Endothelial cell (in vitro differentiated cells): ENCODE measurements at regions not wholly inside any gene's neighbourhood (a gene's known extent, or its start where the extent isn't known, plus 50 kb on each side); places are given as distances from the start of the nearest gene placed in this dataset.

Source experiments
- DNase-seq: peaks from one replicate; pipeline ENCODE4 v3.0.0; 2021; ENCODE audit warnings: low spot score
- H3K27ac Mint-ChIP-seq: one replicate; pipeline ENCODE4 v1.8.0; 2021; ENCODE audit warnings: mixed read lengths, inconsistent platforms; ENCODE audit not compliant: unreplicated experiment
- H3K27me3 Mint-ChIP-seq: one replicate; pipeline ENCODE4 v1.8.0; 2021; ENCODE audit warnings: mild to moderate bottlenecking, moderate library complexity, mixed read lengths, inconsistent platforms; ENCODE audit not compliant: unreplicated experiment
- H3K36me3 Mint-ChIP-seq: one replicate; pipeline ENCODE4 v1.8.0; 2021; ENCODE audit warnings: mild to moderate bottlenecking, low read depth, mixed read lengths, inconsistent platforms; ENCODE audit not compliant: unreplicated experiment
- H3K4me1 Mint-ChIP-seq: one replicate; pipeline ENCODE4 v1.8.0; 2021; ENCODE audit warnings: mild to moderate bottlenecking, mixed read lengths, inconsistent platforms; ENCODE audit not compliant: unreplicated experiment
- H3K4me3 Mint-ChIP-seq: one replicate; pipeline ENCODE4 v1.8.0; 2021; ENCODE audit warnings: mild to moderate bottlenecking, mixed read lengths, inconsistent platforms; ENCODE audit not compliant: unreplicated experiment
- H3K9me3 Mint-ChIP-seq: one replicate; pipeline ENCODE4 v1.8.0; 2021; ENCODE audit warnings: mixed read lengths, inconsistent platforms; ENCODE audit not compliant: unreplicated experiment
- TF ChIP-seq, protein P1 (sequence below): fragments of 200-600 bp; sonication (generic); IDR thresholded peaks from one replicate; pipeline ENCODE4 v1.5.0; 2021; ENCODE audit warnings: antibody characterized with exemption; ENCODE audit not compliant: unreplicated experiment

DNA sequence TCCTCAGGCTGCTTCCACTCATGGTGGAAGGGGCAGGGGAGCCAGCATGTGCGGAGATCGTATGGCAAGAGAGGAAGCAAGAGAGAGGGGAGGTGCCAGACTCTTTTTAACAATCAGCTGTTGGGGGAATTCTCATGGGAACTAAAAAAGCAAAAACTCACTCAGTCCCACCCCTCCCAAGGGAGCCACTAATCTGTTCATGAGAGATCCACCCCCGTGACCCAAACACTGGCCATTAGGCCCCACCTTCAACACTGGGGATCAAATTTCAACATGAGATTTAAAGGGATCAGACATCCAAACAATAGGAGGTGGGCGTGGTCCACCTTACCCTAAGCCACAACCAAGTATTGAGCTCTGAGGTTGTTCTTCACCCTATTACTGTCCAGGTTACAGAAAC lies 375.1 kb downstream of the GRIN2B start:
- TF ChIP-seq, protein P1, sequence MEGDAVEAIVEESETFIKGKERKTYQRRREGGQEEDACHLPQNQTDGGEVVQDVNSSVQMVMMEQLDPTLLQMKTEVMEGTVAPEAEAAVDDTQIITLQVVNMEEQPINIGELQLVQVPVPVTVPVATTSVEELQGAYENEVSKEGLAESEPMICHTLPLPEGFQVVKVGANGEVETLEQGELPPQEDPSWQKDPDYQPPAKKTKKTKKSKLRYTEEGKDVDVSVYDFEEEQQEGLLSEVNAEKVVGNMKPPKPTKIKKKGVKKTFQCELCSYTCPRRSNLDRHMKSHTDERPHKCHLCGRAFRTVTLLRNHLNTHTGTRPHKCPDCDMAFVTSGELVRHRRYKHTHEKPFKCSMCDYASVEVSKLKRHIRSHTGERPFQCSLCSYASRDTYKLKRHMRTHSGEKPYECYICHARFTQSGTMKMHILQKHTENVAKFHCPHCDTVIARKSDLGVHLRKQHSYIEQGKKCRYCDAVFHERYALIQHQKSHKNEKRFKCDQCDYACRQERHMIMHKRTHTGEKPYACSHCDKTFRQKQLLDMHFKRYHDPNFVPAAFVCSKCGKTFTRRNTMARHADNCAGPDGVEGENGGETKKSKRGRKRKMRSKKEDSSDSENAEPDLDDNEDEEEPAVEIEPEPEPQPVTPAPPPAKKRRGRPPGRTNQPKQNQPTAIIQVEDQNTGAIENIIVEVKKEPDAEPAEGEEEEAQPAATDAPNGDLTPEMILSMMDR = no peak
- peaks cover 3% of the 10 kb centered on the region for H3K36me3 Mint-ChIP-seq
- no peak overlapping the region for H3K27ac Mint-ChIP-seq
- no peaks in the 10 kb centered on the region for H3K9me3 Mint-ChIP-seq
- no peak for DNase-seq
- no peak overlapping the region for H3K4me3 Mint-ChIP-seq
- peaks cover 2% of the 10 kb centered on the region for H3K27me3 Mint-ChIP-seq
- H3K4me1 Mint-ChIP-seq = peaks cover 2% of the 10 kb centered on the region

DNA sequence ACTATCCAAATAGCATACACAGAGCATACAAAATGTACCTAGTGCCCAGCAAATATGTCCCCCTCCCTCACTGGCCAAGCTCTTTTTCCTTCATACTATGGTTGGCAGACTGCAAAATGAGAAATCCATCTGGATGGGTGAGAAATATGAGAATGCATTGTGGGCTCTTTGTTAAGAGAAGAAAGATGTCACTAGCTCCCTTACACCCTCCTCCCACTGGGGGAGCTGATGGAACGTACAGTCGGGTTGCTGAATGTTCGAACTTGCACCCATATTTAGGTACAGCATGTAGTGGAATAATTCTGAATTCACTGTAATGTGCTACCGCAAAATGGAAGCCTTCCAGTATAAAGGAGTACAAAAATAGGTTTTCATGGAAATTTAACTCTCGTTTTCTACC lies 377.4 kb downstream of the GRIN2B start:
- H3K27ac Mint-ChIP-seq = no peak overlapping the region
- no peak overlapping the region for H3K4me3 Mint-ChIP-seq
- peaks cover 4% of the 10 kb centered on the region for H3K36me3 Mint-ChIP-seq
- H3K27me3 Mint-ChIP-seq = peaks cover 2% of the 10 kb centered on the region
- DNase-seq = no peak
- no peaks in the 10 kb centered on the region for H3K9me3 Mint-ChIP-seq
- TF ChIP-seq, protein P1 = no peak
- H3K4me1 Mint-ChIP-seq = peaks cover 4% of the 10 kb centered on the region

DNA sequence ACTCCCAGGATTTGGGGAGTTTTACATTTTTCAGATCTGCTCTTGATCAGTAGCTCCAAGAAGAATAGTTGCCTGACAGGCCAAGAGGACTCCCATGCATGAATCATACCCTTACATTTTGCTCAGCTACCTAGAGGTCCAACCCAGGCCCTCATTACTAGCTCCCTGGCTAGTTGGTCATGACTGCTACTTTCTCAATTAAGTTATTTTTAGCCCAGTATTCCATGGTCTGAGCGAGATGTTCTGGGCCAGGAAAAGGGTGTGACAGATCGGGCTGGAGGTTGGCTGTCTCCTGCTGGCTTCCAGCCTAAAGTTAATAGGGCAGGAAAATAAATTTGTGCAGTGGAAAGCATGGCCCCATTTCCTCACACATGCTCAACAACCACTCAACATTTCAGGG lies 379.2 kb downstream of the GRIN2B start:
- peaks cover 8% of the 10 kb centered on the region for H3K4me1 Mint-ChIP-seq
- DNase-seq = no peak
- peaks cover 4% of the 10 kb centered on the region for H3K36me3 Mint-ChIP-seq
- no peak overlapping the region for H3K27ac Mint-ChIP-seq
- TF ChIP-seq, protein P1 = no peak
- H3K4me3 Mint-ChIP-seq = no peak overlapping the region
- H3K27me3 Mint-ChIP-seq = peaks cover 2% of the 10 kb centered on the region
- no peaks in the 10 kb centered on the region for H3K9me3 Mint-ChIP-seq

DNA sequence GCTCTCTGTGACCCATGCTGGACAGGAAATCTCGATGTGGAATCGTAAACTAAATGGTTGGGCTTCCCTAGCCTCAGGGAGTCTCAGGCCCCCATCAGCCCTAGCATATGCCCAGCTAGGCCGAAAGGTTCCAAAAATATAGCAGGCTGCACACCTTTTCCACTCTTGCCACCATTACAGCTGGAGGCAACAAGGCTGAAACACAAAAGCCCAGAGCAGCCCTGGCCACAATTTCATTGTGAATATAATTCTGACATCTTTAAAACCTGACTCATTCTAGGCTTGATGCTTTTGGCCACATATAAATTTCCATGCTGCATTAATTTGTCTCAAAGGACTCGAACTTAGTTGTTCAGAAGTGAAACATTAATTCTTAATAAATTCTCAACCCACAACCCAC lies 382.2 kb downstream of the GRIN2B start:
- Mint-ChIP-seq H3K27me3 (peaks cover 2% of the 10 kb centered on the region), H3K9me3 (no peaks in the 10 kb centered on the region), H3K27ac (no peak overlapping the region), H3K4me1 (peaks cover 11% of the 10 kb centered on the region), H3K36me3 (peaks cover 4% of the 10 kb centered on the region), H3K4me3 (no peak overlapping the region)
- DNase-seq = no peak
- TF ChIP-seq, protein P1 = no peak

DNA sequence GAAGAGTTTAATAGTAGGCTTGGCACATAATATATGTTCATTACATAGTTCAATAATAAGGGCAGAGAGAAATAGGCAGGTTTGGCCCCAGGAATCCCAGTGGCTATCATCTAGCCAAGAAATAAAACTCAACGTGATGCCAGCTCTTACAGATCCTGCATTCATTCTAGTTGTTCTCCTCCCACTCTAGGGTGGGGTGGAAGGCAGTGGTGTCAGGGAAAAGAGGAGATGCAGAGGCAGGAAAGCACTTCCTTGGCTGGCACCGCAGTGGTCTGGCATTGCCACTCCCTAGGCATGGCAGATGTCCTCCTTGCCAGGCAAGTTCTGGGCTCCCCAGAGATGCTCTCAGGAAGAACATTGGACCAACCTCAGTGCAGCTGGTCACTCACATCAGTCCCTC lies 383.6 kb downstream of the GRIN2B start:
- Mint-ChIP-seq H3K36me3 (peaks cover 4% of the 10 kb centered on the region), H3K4me3 (no peak overlapping the region), H3K4me1 (peaks cover 12% of the 10 kb centered on the region), H3K27me3 (peaks cover 2% of the 10 kb centered on the region), H3K9me3 (no peaks in the 10 kb centered on the region), H3K27ac (no peak overlapping the region)
- TF ChIP-seq, protein P1 = no peak
- DNase-seq = no peak
